Transverse colon (tissue), 4 donors: ENCODE measurements at regions not wholly inside any gene's neighbourhood (a gene's known extent, or its start where the extent isn't known, plus 50 kb on each side); places are given as distances from the start of the nearest gene placed in this dataset.

Experiments used
- CTCF ChIP-seq, 5 experiments: fragments of 200-600 bp in 3 of 5; fragments of 450-650 bp in 2 of 5; sonication (generic) in 3 of 5; IDR thresholded peaks; 1 replicate in 2 of 5; 2 replicates in 3 of 5; pipeline ENCODE4 v1.5.1; 2016 to 2017; ENCODE audit warnings: antibody characterized with exemption in 5 of 5, inconsistent platforms in 3 of 5, mild to moderate bottlenecking in 2 of 5, moderate library complexity in 1 of 5
- POLR2A ChIP-seq: fragments of 450-650 bp; IDR thresholded peaks from one replicate; pipeline ENCODE4 v1.6.1; 2016; ENCODE audit warnings: antibody characterized with exemption, mild to moderate bottlenecking, moderate library complexity
- POLR2AphosphoS5 ChIP-seq, 3 donors: sonication (generic); formaldehyde crosslinking; IDR thresholded peaks; one replicate each; pipeline ENCODE4 v1.6.1; 2016; ENCODE audit warnings: antibody characterized with exemption in 3 of 3

GRCh38 chrX:4004822-4005221 lies 291.4 kb upstream of the PRKX start:
- TF ChIP-seq CTCF (IDR thresholded peaks at IDR 0.05) (no peak), POLR2AphosphoS5 (IDR thresholded peaks at IDR 0.05) (no peak), POLR2A (no peak)
